ENCODE measurements at regions not wholly inside any gene's neighbourhood (a gene's known extent, or its start where the extent isn't known, plus 50 kb on each side); places are given as distances from the start of the nearest gene placed in this dataset.

GRCh38 chr2:120949957-120950590 lies 214.4 kb downstream of the GLI2 start:
- no peak for TF ChIP-seq ZNF274 (IDR thresholded peaks at IDR 0.05; ENCODE audit: low read depth, low read length)
- TF ChIP-seq SUZ12 (IDR thresholded peaks at IDR 0.05; ENCODE audit: extremely low read depth, insufficient read depth, insufficient read length) = no peak
- TF ChIP-seq YY1 (IDR thresholded peaks at IDR 0.05; ENCODE audit: insufficient read depth, insufficient read length) = no peak
